Osteoblast (primary cell): ENCODE measurements at regions not wholly inside any gene's neighbourhood (a gene's known extent, or its start where the extent isn't known, plus 50 kb on each side); places are given as distances from the start of the nearest gene placed in this dataset.

Experiments used
- DNase-seq: peaks from one replicate; pipeline ENCODE4 v3.0.0; 2011; ENCODE audit warnings: low spot score, mixed read lengths; ENCODE audit not compliant: insufficient read length; ENCODE audit errors: missing footprints
- H2AFZ ChIP-seq: 2 replicates; pipeline ENCODE4 v1.6.0; 2011; ENCODE audit warnings: mild to moderate bottlenecking, low read length
- H3K27ac ChIP-seq: 2 replicates; pipeline ENCODE4 v1.5.1; 2011; ENCODE audit warnings: mild to moderate bottlenecking, low read depth, low read length, moderate library complexity
- H3K27me3 ChIP-seq: 2 replicates; pipeline ENCODE4 v1.6.0; 2012; ENCODE audit warnings: mild to moderate bottlenecking, control low read depth, inconsistent platforms, low read length, moderate library complexity; ENCODE audit not compliant: insufficient read depth
- H3K36me3 ChIP-seq: 2 replicates; pipeline ENCODE4 v1.5.1; 2011; ENCODE audit warnings: mild to moderate bottlenecking, low read length, control low read depth, moderate library complexity; ENCODE audit not compliant: insufficient read depth
- H3K4me1 ChIP-seq: 2 replicates; pipeline ENCODE4 v1.5.1; 2011; ENCODE audit warnings: mild to moderate bottlenecking, low read length, control low read depth, moderate library complexity; ENCODE audit not compliant: insufficient read depth
- H3K4me2 ChIP-seq: 2 replicates; pipeline ENCODE4 v1.6.0; 2011; ENCODE audit warnings: mild to moderate bottlenecking, low read length; ENCODE audit not compliant: insufficient read depth
- H3K4me3 ChIP-seq: fragments of 200-600 bp; sonication (generic); 3 replicates; pipeline ENCODE4 v1.5.1; 2012; ENCODE audit warnings: mild to moderate bottlenecking, low read length, inconsistent platforms; ENCODE audit not compliant: insufficient read depth
- H3K79me2 ChIP-seq: 2 replicates; pipeline ENCODE4 v1.6.0; 2012; ENCODE audit warnings: mild to moderate bottlenecking, low read length, control low read depth, inconsistent platforms; ENCODE audit not compliant: insufficient read depth
- H3K9me3 ChIP-seq: 2 replicates; pipeline ENCODE4 v1.5.1; 2011; ENCODE audit warnings: low read depth, low read length, control low read depth
- H4K20me1 ChIP-seq: 2 replicates; pipeline ENCODE4 v1.6.0; 2012; ENCODE audit warnings: mild to moderate bottlenecking, low read length, control low read depth; ENCODE audit not compliant: insufficient read depth
- TF ChIP-seq, protein P1 (sequence below): IDR thresholded peaks from 2 replicates; pipeline ENCODE4 v1.5.1; 2011; ENCODE audit warnings: mild to moderate bottlenecking, low read depth, low read length, moderate library complexity; ENCODE audit errors: extremely low read depth

DNA sequence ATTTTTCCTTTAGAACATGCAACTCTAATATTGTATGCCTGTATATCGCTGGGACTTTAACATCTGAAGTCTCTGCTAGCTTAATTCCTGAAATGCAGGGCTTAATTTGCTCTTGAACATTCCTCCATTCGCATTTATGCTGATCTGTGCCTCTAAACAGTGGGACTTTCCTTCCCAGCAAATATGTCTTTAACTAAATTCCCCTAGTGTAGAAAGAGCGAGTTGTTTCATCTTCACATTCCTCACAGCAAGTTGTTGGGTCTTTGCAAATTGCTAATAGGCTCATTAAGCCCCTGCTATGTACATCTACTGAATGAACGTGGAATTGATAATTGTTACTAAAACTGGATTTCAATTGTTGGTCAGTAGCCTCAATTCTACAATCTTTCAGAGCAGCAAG, 118.4 kb upstream of the OBI1 start:
- TF ChIP-seq, protein P1, sequence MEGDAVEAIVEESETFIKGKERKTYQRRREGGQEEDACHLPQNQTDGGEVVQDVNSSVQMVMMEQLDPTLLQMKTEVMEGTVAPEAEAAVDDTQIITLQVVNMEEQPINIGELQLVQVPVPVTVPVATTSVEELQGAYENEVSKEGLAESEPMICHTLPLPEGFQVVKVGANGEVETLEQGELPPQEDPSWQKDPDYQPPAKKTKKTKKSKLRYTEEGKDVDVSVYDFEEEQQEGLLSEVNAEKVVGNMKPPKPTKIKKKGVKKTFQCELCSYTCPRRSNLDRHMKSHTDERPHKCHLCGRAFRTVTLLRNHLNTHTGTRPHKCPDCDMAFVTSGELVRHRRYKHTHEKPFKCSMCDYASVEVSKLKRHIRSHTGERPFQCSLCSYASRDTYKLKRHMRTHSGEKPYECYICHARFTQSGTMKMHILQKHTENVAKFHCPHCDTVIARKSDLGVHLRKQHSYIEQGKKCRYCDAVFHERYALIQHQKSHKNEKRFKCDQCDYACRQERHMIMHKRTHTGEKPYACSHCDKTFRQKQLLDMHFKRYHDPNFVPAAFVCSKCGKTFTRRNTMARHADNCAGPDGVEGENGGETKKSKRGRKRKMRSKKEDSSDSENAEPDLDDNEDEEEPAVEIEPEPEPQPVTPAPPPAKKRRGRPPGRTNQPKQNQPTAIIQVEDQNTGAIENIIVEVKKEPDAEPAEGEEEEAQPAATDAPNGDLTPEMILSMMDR, result no peak
- Histone ChIP-seq H3K36me3 (no peaks in the 10 kb centered on the region), H3K27ac (no peak overlapping the region), H3K9me3 (no peaks in the 10 kb centered on the region), H3K27me3 (no peaks in the 10 kb centered on the region), H4K20me1 (no peaks in the 10 kb centered on the region), H3K4me2 (no peak overlapping the region), H2AFZ (no peak overlapping the region), H3K4me1 (no peaks in the 10 kb centered on the region), H3K4me3 (no peak overlapping the region), H3K79me2 (no peaks in the 10 kb centered on the region)
- no peak for DNase-seq

DNA sequence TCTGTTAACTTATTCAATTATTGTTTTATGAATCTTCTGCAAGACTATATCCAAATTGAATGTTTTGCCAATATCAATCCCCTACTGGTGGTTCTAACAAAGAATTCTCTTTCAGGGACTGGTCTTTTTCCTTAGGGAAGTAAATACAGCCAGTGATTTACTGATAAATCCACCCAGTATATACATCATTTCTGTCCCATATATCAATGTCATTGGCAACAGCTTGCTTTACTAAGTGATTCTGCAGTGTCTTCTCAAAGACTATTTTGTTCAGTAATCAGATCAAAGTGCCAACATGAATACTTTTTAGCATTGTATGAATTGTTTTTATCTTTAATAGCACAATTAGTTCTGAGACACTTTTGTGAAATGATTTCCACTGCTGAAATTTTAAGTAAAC, 114.0 kb upstream of the OBI1 start:
- Histone ChIP-seq H4K20me1 (no peaks in the 10 kb centered on the region), H3K4me3 (no peak overlapping the region), H3K27me3 (no peaks in the 10 kb centered on the region), H3K9me3 (no peaks in the 10 kb centered on the region), H3K4me1 (no peaks in the 10 kb centered on the region), H3K79me2 (no peaks in the 10 kb centered on the region), H3K27ac (no peak overlapping the region), H3K36me3 (no peaks in the 10 kb centered on the region), H2AFZ (no peak overlapping the region), H3K4me2 (no peak overlapping the region)
- TF ChIP-seq, protein P1, result no peak
- no peak for DNase-seq

DNA sequence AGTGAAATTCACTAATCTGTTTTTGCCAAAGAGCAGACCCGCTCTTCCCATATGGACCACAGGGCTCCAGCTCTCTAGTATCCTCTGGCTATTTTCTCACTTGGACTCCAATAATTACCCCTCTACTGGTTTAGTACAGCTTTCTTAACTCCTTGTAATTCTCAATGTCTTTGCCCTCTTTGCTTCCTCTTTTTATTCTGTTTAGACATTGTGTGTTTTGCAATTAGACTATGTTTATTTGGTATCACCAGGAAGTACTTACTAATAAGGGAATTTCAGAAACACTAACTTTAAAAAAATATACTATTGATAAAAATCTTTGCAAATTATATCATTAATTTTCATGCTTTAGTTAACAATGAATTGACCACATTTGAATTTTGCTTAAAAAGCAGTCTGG, 111.6 kb upstream of the OBI1 start:
- no peaks in the 10 kb centered on the region for H4K20me1 ChIP-seq
- H3K4me1 ChIP-seq, result no peaks in the 10 kb centered on the region
- no peaks in the 10 kb centered on the region for H3K9me3 ChIP-seq
- no peaks in the 10 kb centered on the region for H3K27me3 ChIP-seq
- no peak overlapping the region for H3K4me2 ChIP-seq
- no peaks in the 10 kb centered on the region for H3K79me2 ChIP-seq
- H3K36me3 ChIP-seq, result no peaks in the 10 kb centered on the region
- no peak for DNase-seq
- TF ChIP-seq, protein P1, result no peak
- H2AFZ ChIP-seq, result no peak overlapping the region
- no peak overlapping the region for H3K27ac ChIP-seq
- H3K4me3 ChIP-seq, result no peak overlapping the region

DNA sequence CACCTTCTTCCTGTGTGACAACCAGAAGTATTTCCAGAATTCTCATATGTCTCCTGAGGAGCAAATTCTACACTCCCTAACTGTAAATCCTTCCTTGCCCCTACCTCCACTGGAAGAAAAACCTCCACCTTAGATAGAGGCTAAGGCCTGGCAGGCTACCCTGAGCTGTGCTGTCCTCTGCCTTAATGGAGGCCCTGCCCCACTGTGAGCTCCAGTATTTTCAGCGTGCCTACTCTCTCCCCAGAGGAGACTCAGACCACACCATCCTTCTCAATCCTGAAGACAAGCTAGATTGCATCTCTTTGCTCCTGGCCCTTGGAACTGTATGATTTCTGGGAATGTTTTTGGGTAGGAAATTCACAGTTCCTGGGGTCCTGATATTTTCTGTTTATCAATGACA, 110.0 kb upstream of the OBI1 start:
- no peaks in the 10 kb centered on the region for H3K27me3 ChIP-seq
- no peaks in the 10 kb centered on the region for H3K36me3 ChIP-seq
- H3K79me2 ChIP-seq, result no peaks in the 10 kb centered on the region
- H3K4me2 ChIP-seq, result no peak overlapping the region
- no peak for DNase-seq
- no peaks in the 10 kb centered on the region for H3K9me3 ChIP-seq
- H3K4me1 ChIP-seq, result no peaks in the 10 kb centered on the region
- no peaks in the 10 kb centered on the region for H4K20me1 ChIP-seq
- H3K27ac ChIP-seq, result no peak overlapping the region
- TF ChIP-seq, protein P1, result no peak
- H3K4me3 ChIP-seq, result no peak overlapping the region
- no peak overlapping the region for H2AFZ ChIP-seq
